Astrocyte (in vitro differentiated cells and primary cell): ENCODE measurements at regions not wholly inside any gene's neighbourhood (a gene's known extent, or its start where the extent isn't known, plus 50 kb on each side); places are given as distances from the start of the nearest gene placed in this dataset.

Experiments
- CTCF ChIP-seq: IDR thresholded peaks from 2 replicates; pipeline ENCODE4 v1.5.1; 2011; ENCODE audit warnings: low read depth, mild to moderate bottlenecking, inconsistent platforms, low read length, moderate library complexity; ENCODE audit not compliant: insufficient read depth
- EZH2 ChIP-seq: IDR thresholded peaks from 2 replicates; pipeline ENCODE4 v1.6.1; 2012; ENCODE audit warnings: mild to moderate bottlenecking, low read length, inconsistent platforms; ENCODE audit not compliant: insufficient read depth

GRCh38 chr6:44530209-44530909, 142.9 kb downstream of the CDC5L start:
- TF ChIP-seq CTCF (no peak), EZH2 (no peak)
